ENCODE measurements at regions not wholly inside any gene's neighbourhood (a gene's known extent, or its start where the extent isn't known, plus 50 kb on each side); places are given as distances from the start of the nearest gene placed in this dataset.
"Not testable (repeated sequence)": the region's sequence is repeated elsewhere in the genome, so short reads cannot be mapped to it uniquely, and the experiment has no call there.

- H3K4me3 ChIP-seq (ENCODE audit: low read length), result no peak overlapping the region
- H3K27me3 ChIP-seq (ENCODE audit: control insufficient read depth, insufficient read depth, low read length), result no peaks in the 10 kb centered on the region
- H3K4me1 ChIP-seq (ENCODE audit: control insufficient read depth, insufficient read depth, low read length), result no peaks in the 10 kb centered on the region
- H3K9me3 ChIP-seq (ENCODE audit: control insufficient read depth, insufficient read depth, low read length), result no peaks in the 10 kb centered on the region
- no peaks in the 10 kb centered on the region for H3K36me3 ChIP-seq (ENCODE audit: control insufficient read depth, insufficient read depth, low read length)
- no peak overlapping the region for H3K27ac ChIP-seq (ENCODE audit: low read length)
- no peak for DNase-seq (ENCODE audit: low read depth, low spot score)
- WGBS (ENCODE audit: insufficient coverage, insufficient read length), result 100% methylated on average over 1 of the region's 5 CpGs
Measured at GRCh38 chr20:12829170-12829569, 179.6 kb upstream of the SPTLC3 start.

DNA sequence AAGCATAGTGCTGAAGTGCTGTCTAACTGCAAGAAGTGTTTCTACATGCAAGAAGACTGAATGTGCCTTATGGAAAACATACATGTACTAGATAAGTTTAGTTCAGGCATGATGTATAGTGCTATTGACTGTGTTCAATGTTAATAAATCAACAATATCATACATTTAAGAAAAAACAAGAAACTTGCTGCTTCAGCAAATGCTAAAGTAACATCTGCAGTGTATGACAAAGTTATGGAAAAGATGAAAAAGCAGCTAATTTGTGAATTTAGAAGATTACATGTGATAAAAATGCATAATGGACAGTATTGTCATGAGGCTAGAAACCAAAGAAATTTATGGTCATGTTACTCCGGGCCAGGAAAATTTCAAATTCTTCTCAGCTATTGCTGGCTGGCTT, 174.9 kb upstream of the SPTLC3 start:
- no CpG with 5 or more reads among the region's 1 CpG for WGBS (ENCODE audit: insufficient coverage, insufficient read length)
- no peak overlapping the region for H3K27ac ChIP-seq (ENCODE audit: low read length)
- no peaks in the 10 kb centered on the region for H3K36me3 ChIP-seq (ENCODE audit: control insufficient read depth, insufficient read depth, low read length)
- H3K4me3 ChIP-seq (ENCODE audit: low read length), result no peak overlapping the region
- H3K27me3 ChIP-seq (ENCODE audit: control insufficient read depth, insufficient read depth, low read length), result no peaks in the 10 kb centered on the region
- H3K4me1 ChIP-seq (ENCODE audit: control insufficient read depth, insufficient read depth, low read length), result no peaks in the 10 kb centered on the region
- no peak for DNase-seq (ENCODE audit: low read depth, low spot score)
- no peaks in the 10 kb centered on the region for H3K9me3 ChIP-seq (ENCODE audit: control insufficient read depth, insufficient read depth, low read length)

GRCh38 chr20:12835999-12836398, 172.8 kb upstream of the SPTLC3 start:
- Histone ChIP-seq H3K27ac (ENCODE audit: low read length) (no peak overlapping the region), H3K36me3 (ENCODE audit: control insufficient read depth, insufficient read depth, low read length) (no peaks in the 10 kb centered on the region), H3K4me3 (ENCODE audit: low read length) (no peak overlapping the region), H3K27me3 (ENCODE audit: control insufficient read depth, insufficient read depth, low read length) (no peaks in the 10 kb centered on the region), H3K9me3 (ENCODE audit: control insufficient read depth, insufficient read depth, low read length) (no peaks in the 10 kb centered on the region), H3K4me1 (ENCODE audit: control insufficient read depth, insufficient read depth, low read length) (no peaks in the 10 kb centered on the region)
- DNase-seq (ENCODE audit: low read depth, low spot score), result no peak
- no CpG with 5 or more reads among the region's 1 CpG for WGBS (ENCODE audit: insufficient coverage, insufficient read length)

- H3K27me3 ChIP-seq (ENCODE audit: control insufficient read depth, insufficient read depth, low read length), result no peaks in the 10 kb centered on the region
- H3K4me1 ChIP-seq (ENCODE audit: control insufficient read depth, insufficient read depth, low read length), result no peaks in the 10 kb centered on the region
- no peaks in the 10 kb centered on the region for H3K9me3 ChIP-seq (ENCODE audit: control insufficient read depth, insufficient read depth, low read length)
- no peak overlapping the region for H3K4me3 ChIP-seq (ENCODE audit: low read length)
- no peak overlapping the region for H3K27ac ChIP-seq (ENCODE audit: low read length)
- no peak for DNase-seq (ENCODE audit: low read depth, low spot score)
- H3K36me3 ChIP-seq (ENCODE audit: control insufficient read depth, insufficient read depth, low read length), result no peaks in the 10 kb centered on the region
- WGBS (ENCODE audit: insufficient coverage, insufficient read length), result no CpG with 5 or more reads among the region's 2 CpGs
Measured at GRCh38 chr20:12837646-12838045, 171.1 kb upstream of the SPTLC3 start.

DNA sequence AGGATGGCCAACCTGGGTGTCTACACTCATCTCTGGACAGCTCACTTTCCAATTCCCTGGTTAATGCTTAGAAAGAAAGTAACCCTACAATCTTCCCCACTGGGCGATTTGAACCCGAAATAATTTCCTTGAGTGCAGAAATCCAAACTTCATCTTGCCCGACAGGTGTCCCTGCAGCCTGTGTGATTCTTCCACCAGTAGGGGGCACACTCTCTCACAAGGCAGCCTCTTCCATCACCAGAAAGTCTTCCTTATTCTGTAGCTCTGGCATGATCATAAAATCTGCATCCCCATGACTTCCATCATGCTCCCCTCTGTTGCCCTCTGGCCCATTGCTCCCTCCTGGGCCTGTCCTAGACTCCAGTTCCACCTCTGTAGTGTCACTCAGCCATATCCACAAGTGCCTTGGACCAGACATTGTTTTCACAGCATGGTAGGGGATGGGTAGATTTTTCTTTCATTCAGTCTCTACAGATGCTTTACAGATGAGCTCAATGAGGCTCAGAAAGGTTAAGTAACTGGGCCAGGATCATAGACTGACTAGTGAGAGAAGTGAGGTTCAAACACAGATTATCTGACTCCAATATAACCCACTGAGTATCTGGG, 170.4 kb upstream of the SPTLC3 start:
- no CpG with 5 or more reads among the region's 3 CpGs for WGBS (ENCODE audit: insufficient coverage, insufficient read length)
- no peaks in the 10 kb centered on the region for H3K27me3 ChIP-seq (ENCODE audit: control insufficient read depth, insufficient read depth, low read length)
- no peak overlapping the region for H3K27ac ChIP-seq (ENCODE audit: low read length)
- no peak overlapping the region for H3K4me3 ChIP-seq (ENCODE audit: low read length)
- H3K9me3 ChIP-seq (ENCODE audit: control insufficient read depth, insufficient read depth, low read length), result no peaks in the 10 kb centered on the region
- DNase-seq (ENCODE audit: low read depth, low spot score), result peak; percentile 18
- no peaks in the 10 kb centered on the region for H3K36me3 ChIP-seq (ENCODE audit: control insufficient read depth, insufficient read depth, low read length)
- H3K4me1 ChIP-seq (ENCODE audit: control insufficient read depth, insufficient read depth, low read length), result no peaks in the 10 kb centered on the region

DNA sequence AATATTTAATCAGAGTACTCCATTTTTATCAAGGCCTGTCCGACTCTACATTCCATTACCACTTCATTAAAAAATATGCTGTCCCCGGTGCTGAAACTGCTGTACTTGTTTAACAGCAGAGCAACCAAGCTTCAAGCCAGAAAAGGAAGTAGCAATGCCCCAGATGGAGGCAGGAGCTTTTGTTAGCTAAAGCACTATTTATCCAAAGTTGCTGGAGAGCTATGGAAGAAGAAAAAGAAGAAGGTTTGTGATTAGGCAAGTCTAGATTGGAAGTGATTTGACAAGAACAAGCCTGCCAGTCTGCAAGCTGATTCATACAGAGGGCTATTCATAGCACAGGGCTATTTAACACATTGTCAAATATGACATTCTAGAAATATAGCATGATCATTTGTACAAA, 160.9 kb upstream of the SPTLC3 start:
- H3K4me1 ChIP-seq (ENCODE audit: control insufficient read depth, insufficient read depth, low read length), result no peaks in the 10 kb centered on the region
- DNase-seq (ENCODE audit: low read depth, low spot score), result no peak
- H3K9me3 ChIP-seq (ENCODE audit: control insufficient read depth, insufficient read depth, low read length), result no peaks in the 10 kb centered on the region
- no peaks in the 10 kb centered on the region for H3K27me3 ChIP-seq (ENCODE audit: control insufficient read depth, insufficient read depth, low read length)
- WGBS (ENCODE audit: insufficient coverage, insufficient read length), result no CpG with 5 or more reads among the region's 2 CpGs
- no peak overlapping the region for H3K4me3 ChIP-seq (ENCODE audit: low read length)
- H3K36me3 ChIP-seq (ENCODE audit: control insufficient read depth, insufficient read depth, low read length), result no peaks in the 10 kb centered on the region
- no peak overlapping the region for H3K27ac ChIP-seq (ENCODE audit: low read length)

- DNase-seq (ENCODE audit: low read depth, low spot score), result no peak
- H3K9me3 ChIP-seq (ENCODE audit: control insufficient read depth, insufficient read depth, low read length), result no peaks in the 10 kb centered on the region
- no peaks in the 10 kb centered on the region for H3K27me3 ChIP-seq (ENCODE audit: control insufficient read depth, insufficient read depth, low read length)
- WGBS (ENCODE audit: insufficient coverage, insufficient read length), result no CpG with 5 or more reads among the region's 9 CpGs
- H3K4me3 ChIP-seq (ENCODE audit: low read length), result no peak overlapping the region
- no peaks in the 10 kb centered on the region for H3K4me1 ChIP-seq (ENCODE audit: control insufficient read depth, insufficient read depth, low read length)
- no peaks in the 10 kb centered on the region for H3K36me3 ChIP-seq (ENCODE audit: control insufficient read depth, insufficient read depth, low read length)
- no peak overlapping the region for H3K27ac ChIP-seq (ENCODE audit: low read length)
Measured at GRCh38 chr20:12849225-12849910, 159.4 kb upstream of the SPTLC3 start.

GRCh38 chr20:12857643-12858042, 151.1 kb upstream of the SPTLC3 start:
- not testable (repeated sequence) for H3K4me1 ChIP-seq (ENCODE audit: control insufficient read depth, insufficient read depth, low read length); H3K36me3 ChIP-seq (ENCODE audit: control insufficient read depth, insufficient read depth, low read length); H3K4me3 ChIP-seq (ENCODE audit: low read length); H3K9me3 ChIP-seq (ENCODE audit: control insufficient read depth, insufficient read depth, low read length); H3K27ac ChIP-seq (ENCODE audit: low read length); H3K27me3 ChIP-seq (ENCODE audit: control insufficient read depth, insufficient read depth, low read length); DNase-seq (ENCODE audit: low read depth, low spot score)
- no CpG with 5 or more reads among the region's 9 CpGs for WGBS (ENCODE audit: insufficient coverage, insufficient read length)

DNA sequence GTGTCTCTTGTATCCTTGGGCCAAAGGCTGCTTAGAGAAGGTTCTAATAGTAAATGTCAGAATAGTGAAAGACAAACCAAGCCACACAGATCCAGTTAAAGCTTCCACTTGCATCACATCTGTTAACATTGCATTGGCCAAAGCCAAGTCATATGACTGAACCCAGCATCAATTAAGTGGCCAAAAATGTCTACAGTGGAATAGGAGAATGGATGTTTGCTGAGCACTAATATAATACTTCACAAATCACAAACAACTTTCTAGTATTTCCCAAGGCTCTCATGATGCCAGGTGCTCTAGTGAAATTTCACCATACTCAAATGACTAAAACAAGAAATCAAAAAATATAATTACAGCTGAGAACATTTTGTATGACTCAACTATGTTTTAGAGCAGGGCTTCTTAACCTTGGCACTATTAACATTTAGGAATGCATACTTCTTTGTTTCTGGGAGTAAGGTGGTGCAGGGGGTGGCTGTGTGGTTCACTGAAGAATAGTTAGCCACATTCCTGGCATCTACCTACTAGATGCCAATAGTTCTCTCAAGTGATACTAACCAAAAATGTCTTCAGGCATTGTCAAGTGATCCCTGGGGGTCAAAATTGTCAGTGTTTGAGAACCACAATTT, 148.0 kb upstream of the SPTLC3 start:
- no peak for DNase-seq (ENCODE audit: low read depth, low spot score)
- Histone ChIP-seq H3K27me3 (ENCODE audit: control insufficient read depth, insufficient read depth, low read length) (no peaks in the 10 kb centered on the region), H3K4me1 (ENCODE audit: control insufficient read depth, insufficient read depth, low read length) (no peaks in the 10 kb centered on the region), H3K36me3 (ENCODE audit: control insufficient read depth, insufficient read depth, low read length) (no peaks in the 10 kb centered on the region), H3K9me3 (ENCODE audit: control insufficient read depth, insufficient read depth, low read length) (no peaks in the 10 kb centered on the region), H3K27ac (ENCODE audit: low read length) (no peak overlapping the region), H3K4me3 (ENCODE audit: low read length) (no peak overlapping the region)

GRCh38 chr20:12869669-12870068, 139.1 kb upstream of the SPTLC3 start:
- Histone ChIP-seq H3K27me3 (ENCODE audit: control insufficient read depth, insufficient read depth, low read length) (no peaks in the 10 kb centered on the region), H3K4me1 (ENCODE audit: control insufficient read depth, insufficient read depth, low read length) (no peaks in the 10 kb centered on the region), H3K9me3 (ENCODE audit: control insufficient read depth, insufficient read depth, low read length) (no peaks in the 10 kb centered on the region), H3K36me3 (ENCODE audit: control insufficient read depth, insufficient read depth, low read length) (no peaks in the 10 kb centered on the region), H3K4me3 (ENCODE audit: low read length) (no peak overlapping the region), H3K27ac (ENCODE audit: low read length) (no peak overlapping the region)
- no peak for DNase-seq (ENCODE audit: low read depth, low spot score)
- WGBS (ENCODE audit: insufficient coverage, insufficient read length), result no CpG with 5 or more reads among the region's 1 CpG

- no peaks in the 10 kb centered on the region for H3K36me3 ChIP-seq (ENCODE audit: control insufficient read depth, insufficient read depth, low read length)
- WGBS (ENCODE audit: insufficient coverage, insufficient read length), result no CpG with 5 or more reads among the region's 2 CpGs
Measured at GRCh38 chr20:12870588-12870987, 138.2 kb upstream of the SPTLC3 start.

More at GRCh38 chr20:12870588-12870987, 138.2 kb upstream of the SPTLC3 start:
- no peak overlapping the region for H3K27ac ChIP-seq (ENCODE audit: low read length)
- H3K4me3 ChIP-seq (ENCODE audit: low read length), result no peak overlapping the region
- H3K27me3 ChIP-seq (ENCODE audit: control insufficient read depth, insufficient read depth, low read length), result no peaks in the 10 kb centered on the region
- no peaks in the 10 kb centered on the region for H3K9me3 ChIP-seq (ENCODE audit: control insufficient read depth, insufficient read depth, low read length)
- 0 out of 2 replicates have a peak, but pooled peaks cover 1% of the 10 kb centered on the region for H3K4me1 ChIP-seq (ENCODE audit: control insufficient read depth, insufficient read depth, low read length)
- DNase-seq (ENCODE audit: low read depth, low spot score), result no peak
